Esophagus squamous epithelium (tissue), 5 donors: ENCODE measurements at regions not wholly inside any gene's neighbourhood (a gene's known extent, or its start where the extent isn't known, plus 50 kb on each side); places are given as distances from the start of the nearest gene placed in this dataset.

Source experiments
- DNase-seq: peaks from one replicate; lab custom pipeline; 2025; lab: John Stamatoyannopoulos, UW
- H3K27ac ChIP-seq, 4 donors: fragments of 200-600 bp; sonication (generic); one replicate each; pipeline ENCODE4 v1.5.1; 2016 to 2019; ENCODE audit warnings: mild to moderate bottlenecking in 1 of 4
- H3K27me3 ChIP-seq, 4 donors: fragments of 200-600 bp; sonication (generic); 1 replicate in 3 of 4; 2 replicates in 1 of 4; pipeline versions ENCODE4 v1.5.1 to v1.6.0; 2017 to 2021; ENCODE audit warnings: antibody characterized with exemption in 1 of 4
- H3K36me3 ChIP-seq, 3 donors: fragments of 200-600 bp; sonication (generic); one replicate each; pipeline ENCODE4 v1.5.1; 2016 to 2019
- H3K4me1 ChIP-seq, 3 donors: fragments of 200-600 bp; sonication (generic); one replicate each; pipeline ENCODE4 v1.5.1; 2017 to 2019
- H3K4me3 ChIP-seq, 4 donors: fragments of 200-600 bp; sonication (generic); 1 replicate in 3 of 4; 2 replicates in 1 of 4; pipeline ENCODE4 v1.5.1; 2016 to 2019; ENCODE audit warnings: mild to moderate bottlenecking in 2 of 4, moderate library complexity in 1 of 4
- H3K9me3 ChIP-seq, 3 donors: fragments of 200-600 bp; sonication (generic); one replicate each; pipeline ENCODE4 v1.5.1; 2016 to 2019
- CTCF ChIP-seq, 6 experiments: fragments of 450-650 bp in 4 of 6; fragments of 200-600 bp in 2 of 6; sonication (generic) in 2 of 6; IDR thresholded peaks; one replicate each; pipeline ENCODE4 v1.5.1; 2016 to 2019; ENCODE audit warnings: antibody characterized with exemption in 6 of 6, mild to moderate bottlenecking in 4 of 6, moderate library complexity in 4 of 6
- POLR2A ChIP-seq, 4 donors: fragments of 450-650 bp; IDR thresholded peaks; one replicate each; pipeline ENCODE4 v1.6.1; 2017; ENCODE audit warnings: antibody characterized with exemption in 4 of 4, mild to moderate bottlenecking in 4 of 4, moderate library complexity in 3 of 4
- WGBS, 2 donors: methylation state at CpG; one replicate each; pipeline ENCODE4 v1.1.5; 2018; 5-methylcytosine and 5-hydroxymethylcytosine counted together
- intact Hi-C: fragments of 100-400 bp; cut with DNase I; formaldehyde crosslinking; loops from one replicate; pipeline ENCODE4 v1.15.0; 2022
- donor health status: DM: yes; HTN: yes; CAD: no.

- intact Hi-C loops, result no loop called here
- Histone ChIP-seq H3K4me3 (no peak overlapping the region), H3K4me1 (peaks cover 6 to 20% (median 9%) of the 10 kb centered on the region in 3 donors), H3K27ac (no peak overlapping the region), H3K36me3 (no peaks in the 10 kb centered on the region), H3K27me3 (peaks cover 0 to 32% (median 0%) of the 10 kb centered on the region in 4 donors), H3K9me3 (peaks cover 0 to 33% (median 18%) of the 10 kb centered on the region in 3 donors)
- DNase-seq, result no peak
- no peak for TF ChIP-seq POLR2A (IDR thresholded peaks at IDR 0.05)
- TF ChIP-seq CTCF (IDR thresholded peaks at IDR 0.05), result no peak
- WGBS, 2 donors, result 71 to 85% methylated on average over 2 to 3 of the region's 4 CpGs
Measured at GRCh38 chr15:69553686-69554085, 101.1 kb downstream of the RPLP1 start.

- H3K27ac ChIP-seq, result no peak overlapping the region
- peaks cover 0 to 25% (median 0%) of the 10 kb centered on the region in 4 donors for H3K27me3 ChIP-seq
- H3K4me1 ChIP-seq, result peaks cover 6 to 20% (median 9%) of the 10 kb centered on the region in 3 donors
- TF ChIP-seq POLR2A (IDR thresholded peaks at IDR 0.05) (no peak), CTCF (IDR thresholded peaks at IDR 0.05) (no peak)
- no peak for DNase-seq
- H3K36me3 ChIP-seq, result no peaks in the 10 kb centered on the region
- no peak overlapping the region for H3K4me3 ChIP-seq
- intact Hi-C loops, result no loop called here
- H3K9me3 ChIP-seq, result peaks cover 0 to 33% (median 18%) of the 10 kb centered on the region in 3 donors
- WGBS, 2 donors, result 60 to 72% methylated on average over 7 of the region's 7 CpGs
Measured at GRCh38 chr15:69554279-69554961, 101.8 kb downstream of the RPLP1 start.

- 90 to 95% methylated on average over 8 of the region's 8 CpGs for WGBS, 2 donors
- peaks cover 0 to 18% (median 0%) of the 10 kb centered on the region in 4 donors for H3K27me3 ChIP-seq
- H3K4me3 ChIP-seq, result no peak overlapping the region
- peaks cover 6 to 20% (median 9%) of the 10 kb centered on the region in 3 donors for H3K4me1 ChIP-seq
- intact Hi-C loops, result no loop called here
- H3K9me3 ChIP-seq, result peaks cover 0 to 33% (median 18%) of the 10 kb centered on the region in 3 donors
- no peak overlapping the region for H3K27ac ChIP-seq
- DNase-seq, result no peak
- no peak for TF ChIP-seq POLR2A (IDR thresholded peaks at IDR 0.05)
- TF ChIP-seq CTCF (IDR thresholded peaks at IDR 0.05), result no peak
- no peaks in the 10 kb centered on the region for H3K36me3 ChIP-seq
Measured at GRCh38 chr15:69555080-69555479, 102.5 kb downstream of the RPLP1 start.

GRCh38 chr15:69556344-69556743 lies 103.7 kb downstream of the RPLP1 start:
- WGBS, 2 donors, result 88 to 94% methylated on average over 1 of the region's 1 CpG
- Histone ChIP-seq H3K4me3 (no peak overlapping the region), H3K27ac (no peak overlapping the region), H3K4me1 (peaks cover 6 to 20% (median 9%) of the 10 kb centered on the region in 3 donors), H3K9me3 (peaks cover 0 to 21% (median 16%) of the 10 kb centered on the region in 3 donors), H3K36me3 (no peaks in the 10 kb centered on the region), H3K27me3 (peaks cover 0 to 23% (median 0%) of the 10 kb centered on the region in 4 donors)
- intact Hi-C loops, result no loop called here
- no peak for DNase-seq
- TF ChIP-seq CTCF (IDR thresholded peaks at IDR 0.05) (no peak), POLR2A (IDR thresholded peaks at IDR 0.05) (no peak)

GRCh38 chr15:69557020-69557706 lies 104.5 kb downstream of the RPLP1 start:
- no peaks in the 10 kb centered on the region for H3K36me3 ChIP-seq
- peaks cover 0 to 13% (median 8%) of the 10 kb centered on the region in 3 donors for H3K9me3 ChIP-seq
- DNase-seq, result no peak
- TF ChIP-seq POLR2A (IDR thresholded peaks at IDR 0.05), result no peak
- TF ChIP-seq CTCF (IDR thresholded peaks at IDR 0.05), result no peak
- intact Hi-C loops, result no loop called here
- peak overlapping the region in 2 of 4 donors; percentile 29 to 41 for H3K27ac ChIP-seq
- no peak overlapping the region for H3K4me3 ChIP-seq
- peaks cover 0 to 28% (median 0%) of the 10 kb centered on the region in 4 donors for H3K27me3 ChIP-seq
- peaks cover 6 to 20% (median 9%) of the 10 kb centered on the region in 3 donors for H3K4me1 ChIP-seq
- WGBS, 2 donors, result 30 to 46% methylated on average over 3 to 5 of the region's 5 CpGs
